ENCODE measurements at regions not wholly inside any gene's neighbourhood (a gene's known extent, or its start where the extent isn't known, plus 50 kb on each side); places are given as distances from the start of the nearest gene placed in this dataset.

GRCh38 chr10:45075216-45075615 lies 74.5 kb downstream of the ZNF22 start:
- TF ChIP-seq, protein P1, sequence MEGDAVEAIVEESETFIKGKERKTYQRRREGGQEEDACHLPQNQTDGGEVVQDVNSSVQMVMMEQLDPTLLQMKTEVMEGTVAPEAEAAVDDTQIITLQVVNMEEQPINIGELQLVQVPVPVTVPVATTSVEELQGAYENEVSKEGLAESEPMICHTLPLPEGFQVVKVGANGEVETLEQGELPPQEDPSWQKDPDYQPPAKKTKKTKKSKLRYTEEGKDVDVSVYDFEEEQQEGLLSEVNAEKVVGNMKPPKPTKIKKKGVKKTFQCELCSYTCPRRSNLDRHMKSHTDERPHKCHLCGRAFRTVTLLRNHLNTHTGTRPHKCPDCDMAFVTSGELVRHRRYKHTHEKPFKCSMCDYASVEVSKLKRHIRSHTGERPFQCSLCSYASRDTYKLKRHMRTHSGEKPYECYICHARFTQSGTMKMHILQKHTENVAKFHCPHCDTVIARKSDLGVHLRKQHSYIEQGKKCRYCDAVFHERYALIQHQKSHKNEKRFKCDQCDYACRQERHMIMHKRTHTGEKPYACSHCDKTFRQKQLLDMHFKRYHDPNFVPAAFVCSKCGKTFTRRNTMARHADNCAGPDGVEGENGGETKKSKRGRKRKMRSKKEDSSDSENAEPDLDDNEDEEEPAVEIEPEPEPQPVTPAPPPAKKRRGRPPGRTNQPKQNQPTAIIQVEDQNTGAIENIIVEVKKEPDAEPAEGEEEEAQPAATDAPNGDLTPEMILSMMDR (IDR thresholded peaks at IDR 0.05 in 4 of 5, conservative IDR thresholded peaks at IDR 0.05 in 1 of 5): no peak
- no peak for TF ChIP-seq POLR2A (IDR thresholded peaks at IDR 0.05)
